Osteoblast (primary cell): ENCODE measurements at regions not wholly inside any gene's neighbourhood (a gene's known extent, or its start where the extent isn't known, plus 50 kb on each side); places are given as distances from the start of the nearest gene placed in this dataset.

Source experiments
- DNase-seq: peaks from one replicate; pipeline ENCODE4 v3.0.0; 2011; ENCODE audit warnings: low spot score, mixed read lengths; ENCODE audit not compliant: insufficient read length; ENCODE audit errors: missing footprints
- H2AFZ ChIP-seq: 2 replicates; pipeline ENCODE4 v1.6.0; 2011; ENCODE audit warnings: mild to moderate bottlenecking, low read length
- H3K27ac ChIP-seq: 2 replicates; pipeline ENCODE4 v1.5.1; 2011; ENCODE audit warnings: mild to moderate bottlenecking, low read depth, low read length, moderate library complexity
- H3K27me3 ChIP-seq: 2 replicates; pipeline ENCODE4 v1.6.0; 2012; ENCODE audit warnings: mild to moderate bottlenecking, control low read depth, inconsistent platforms, low read length, moderate library complexity; ENCODE audit not compliant: insufficient read depth
- H3K36me3 ChIP-seq: 2 replicates; pipeline ENCODE4 v1.5.1; 2011; ENCODE audit warnings: mild to moderate bottlenecking, low read length, control low read depth, moderate library complexity; ENCODE audit not compliant: insufficient read depth
- H3K4me1 ChIP-seq: 2 replicates; pipeline ENCODE4 v1.5.1; 2011; ENCODE audit warnings: mild to moderate bottlenecking, low read length, control low read depth, moderate library complexity; ENCODE audit not compliant: insufficient read depth
- H3K4me2 ChIP-seq: 2 replicates; pipeline ENCODE4 v1.6.0; 2011; ENCODE audit warnings: mild to moderate bottlenecking, low read length; ENCODE audit not compliant: insufficient read depth
- H3K4me3 ChIP-seq: fragments of 200-600 bp; sonication (generic); 3 replicates; pipeline ENCODE4 v1.5.1; 2012; ENCODE audit warnings: mild to moderate bottlenecking, low read length, inconsistent platforms; ENCODE audit not compliant: insufficient read depth
- H3K79me2 ChIP-seq: 2 replicates; pipeline ENCODE4 v1.6.0; 2012; ENCODE audit warnings: mild to moderate bottlenecking, low read length, control low read depth, inconsistent platforms; ENCODE audit not compliant: insufficient read depth
- H3K9me3 ChIP-seq: 2 replicates; pipeline ENCODE4 v1.5.1; 2011; ENCODE audit warnings: low read depth, low read length, control low read depth
- H4K20me1 ChIP-seq: 2 replicates; pipeline ENCODE4 v1.6.0; 2012; ENCODE audit warnings: mild to moderate bottlenecking, low read length, control low read depth; ENCODE audit not compliant: insufficient read depth
- CTCF ChIP-seq: IDR thresholded peaks from 2 replicates; pipeline ENCODE4 v1.5.1; 2011; ENCODE audit warnings: mild to moderate bottlenecking, low read depth, low read length, moderate library complexity; ENCODE audit errors: extremely low read depth

- Histone ChIP-seq H3K27ac (peak overlapping the region; percentile 87), H3K4me2 (peak overlapping the region; percentile 35), H3K4me1 (peaks cover 33% of the 10 kb centered on the region), H3K27me3 (no peaks in the 10 kb centered on the region), H3K4me3 (no peak overlapping the region), H3K9me3 (no peaks in the 10 kb centered on the region), H3K79me2 (no peaks in the 10 kb centered on the region), H4K20me1 (no peaks in the 10 kb centered on the region), H3K36me3 (no peaks in the 10 kb centered on the region), H2AFZ (no peak overlapping the region)
- TF ChIP-seq CTCF = no peak
- DNase-seq = no peak
These were observed 277.3 kb downstream of the UACA start for GRCh38 chr15:70486012-70486411.

DNA sequence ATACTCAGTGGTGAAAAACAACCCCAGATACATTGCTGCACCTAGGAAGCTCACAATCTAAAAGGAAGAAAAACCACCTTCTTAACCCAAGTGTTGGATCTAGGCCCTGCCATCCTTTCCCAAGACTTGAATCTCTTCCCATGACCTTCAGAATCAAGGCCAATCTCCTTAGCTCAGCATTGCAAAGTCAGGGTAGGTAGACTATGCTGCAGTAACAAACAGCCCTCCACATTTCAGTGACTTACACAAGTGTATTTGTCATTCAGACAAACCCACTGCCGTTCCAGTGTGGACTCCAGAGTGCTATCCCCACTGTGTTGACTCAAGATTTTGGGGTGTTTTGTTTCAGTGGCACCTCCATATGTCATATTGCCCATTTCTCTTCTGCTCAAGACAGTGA lies 278.4 kb downstream of the UACA start:
- DNase-seq = no peak
- Histone ChIP-seq H2AFZ (no peak overlapping the region), H3K4me1 (peaks cover 36% of the 10 kb centered on the region), H3K79me2 (no peaks in the 10 kb centered on the region), H3K27ac (no peak overlapping the region), H3K4me2 (no peak overlapping the region), H4K20me1 (no peaks in the 10 kb centered on the region), H3K36me3 (no peaks in the 10 kb centered on the region), H3K4me3 (no peak overlapping the region), H3K27me3 (no peaks in the 10 kb centered on the region), H3K9me3 (no peaks in the 10 kb centered on the region)
- no peak for TF ChIP-seq CTCF

DNA sequence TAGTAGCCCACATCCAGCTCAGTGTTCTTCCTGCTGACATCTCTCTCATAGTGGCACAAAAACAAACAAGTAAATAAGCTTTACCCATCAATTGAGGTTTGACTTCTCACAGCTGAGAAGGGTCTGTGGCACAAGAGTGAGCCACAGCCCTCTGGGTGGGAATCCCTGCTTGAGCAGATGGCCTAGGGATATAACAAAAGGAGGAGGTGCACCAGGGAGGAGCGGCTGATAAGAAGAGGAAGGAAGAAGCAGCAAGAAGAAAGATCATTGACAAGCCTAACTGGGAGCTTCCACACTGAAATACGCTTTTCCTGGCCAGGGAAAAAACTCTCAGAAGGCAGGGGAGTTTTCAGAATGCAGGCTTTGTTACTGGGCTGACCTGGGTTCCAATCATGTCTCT lies 279.8 kb downstream of the UACA start:
- Histone ChIP-seq H3K4me3 (no peak overlapping the region), H3K36me3 (no peaks in the 10 kb centered on the region), H3K4me2 (no peak overlapping the region), H4K20me1 (no peaks in the 10 kb centered on the region), H3K4me1 (peaks cover 38% of the 10 kb centered on the region), H3K79me2 (no peaks in the 10 kb centered on the region), H3K27me3 (no peaks in the 10 kb centered on the region), H3K9me3 (no peaks in the 10 kb centered on the region), H3K27ac (no peak overlapping the region), H2AFZ (no peak overlapping the region)
- DNase-seq = no peak
- TF ChIP-seq CTCF = no peak

- Histone ChIP-seq H2AFZ (no peak overlapping the region), H3K36me3 (no peaks in the 10 kb centered on the region)
- no peak for TF ChIP-seq CTCF
These were observed 283.0 kb downstream of the UACA start for GRCh38 chr15:70480196-70480856.

More at GRCh38 chr15:70480196-70480856, 283.0 kb downstream of the UACA start:
- Histone ChIP-seq H4K20me1 (no peaks in the 10 kb centered on the region), H3K9me3 (no peaks in the 10 kb centered on the region), H3K4me2 (no peak overlapping the region), H3K4me3 (no peak overlapping the region), H3K27ac (no peak overlapping the region), H3K79me2 (no peaks in the 10 kb centered on the region), H3K27me3 (no peaks in the 10 kb centered on the region), H3K4me1 (peaks cover 22% of the 10 kb centered on the region)
- DNase-seq = no peak
